H1 (cell line): ENCODE measurements at regions not wholly inside any gene's neighbourhood (a gene's known extent, or its start where the extent isn't known, plus 50 kb on each side); places are given as distances from the start of the nearest gene placed in this dataset.

Experiments used
- CTCF ChIA-PET: fragments of 300-600 bp; sonication (Branson Sonifier 250); formaldehyde crosslinking; loops from one replicate; lab custom pipeline; 2021; ENCODE audit not compliant: partially characterized antibody; lab: Charles Lee
- POLR2A ChIA-PET: fragments of 300-600 bp; sonication (Branson Sonifier 250); formaldehyde crosslinking; loops from one replicate; lab custom pipeline; 2021; ENCODE audit warnings: inconsistent platforms; ENCODE audit not compliant: partially characterized antibody; lab: Charles Lee
- DNase-seq, 2 experiments: peaks; one replicate each; pipeline versions ENCODE4 v3.0.0 to v3.0.0-alpha.2; 2010 to 2022; ENCODE audit warnings: low spot score in 2 of 2, low read depth in 1 of 2, mixed read lengths in 1 of 2
- FAIRE-seq: peaks from 2 replicates; lab custom pipeline; 2011; peaks lifted over from hg19 to GRCh38; lab: Jason Lieb, UNC
- H2AFZ ChIP-seq: 2 replicates; pipeline ENCODE4 v1.8.1; 2012; ENCODE audit warnings: low read length, inconsistent platforms
- H2AK5ac ChIP-seq: 2 replicates; pipeline ENCODE4 v1.6.1; 2013; ENCODE audit warnings: low read depth, low read length
- H2BK120ac ChIP-seq: replicated peaks from 2 replicates; pipeline ENCODE3; 2013; ENCODE audit warnings: low read depth, low read length, inconsistent platforms
- H2BK12ac ChIP-seq: 2 replicates; pipeline ENCODE4 v1.6.1; 2013; ENCODE audit warnings: low read depth, low read length
- H2BK15ac ChIP-seq: 2 replicates; pipeline ENCODE4 v1.6.1; 2013; ENCODE audit warnings: low read length
- H2BK20ac ChIP-seq: 2 replicates; pipeline ENCODE4 v1.6.1; 2013; ENCODE audit warnings: low read length
- H2BK5ac ChIP-seq: 2 replicates; pipeline ENCODE4 v1.6.1; 2013; ENCODE audit warnings: low read depth, low read length
- H3K14ac ChIP-seq: 2 replicates; pipeline ENCODE4 v1.6.1; 2013; ENCODE audit warnings: inconsistent platforms; ENCODE audit not compliant: insufficient read length
- H3K18ac ChIP-seq: 2 replicates; pipeline ENCODE4 v1.6.1; 2013; ENCODE audit warnings: low read length; ENCODE audit errors: extremely low read depth
- H3K23ac ChIP-seq: 2 replicates; pipeline ENCODE4 v1.6.1; 2013; ENCODE audit warnings: inconsistent platforms; ENCODE audit not compliant: insufficient read length
- H3K23me2 ChIP-seq: 2 replicates; pipeline ENCODE4 v1.6.1; 2013; ENCODE audit warnings: low read depth, low read length
- H3K27ac ChIP-seq: 2 replicates; pipeline ENCODE4 v1.6.1; 2011; ENCODE audit warnings: low read depth, low read length, inconsistent platforms
- H3K27me3 ChIP-seq, 4 experiments: replicated peaks in 1 of 4; 1 replicate in 1 of 4; 2 replicates in 3 of 4; pipeline versions ENCODE4 v1.6.1 to v1.8.1; 2011 to 2013; ENCODE audit warnings: low read length in 3 of 4, mild to moderate bottlenecking in 3 of 4, inconsistent platforms in 2 of 4, mixed read lengths in 2 of 4, moderate library complexity in 1 of 4; ENCODE audit not compliant: control insufficient read depth in 3 of 4, insufficient read depth in 3 of 4; ENCODE audit errors: extremely low read depth in 1 of 4
- H3K36me3 ChIP-seq, 4 experiments: 2 replicates each; pipeline versions ENCODE4 v1.6.1 to v1.8.1; 2011 to 2013; ENCODE audit warnings: mild to moderate bottlenecking in 4 of 4, low read length in 3 of 4, moderate library complexity in 2 of 4, control low read depth in 1 of 4, inconsistent platforms in 1 of 4; ENCODE audit not compliant: insufficient read depth in 4 of 4, control insufficient read depth in 2 of 4
- H3K4ac ChIP-seq: replicated peaks from 2 replicates; pipeline ENCODE3; 2013; ENCODE audit warnings: low read length, low read depth, mixed read lengths, inconsistent platforms; ENCODE audit not compliant: insufficient read length
- H3K4me1 ChIP-seq, 4 experiments: replicated peaks in 1 of 4; 1 replicate in 1 of 4; 2 replicates in 3 of 4; pipeline versions ENCODE4 v1.6.1 to v1.8.1; 2011 to 2013; ENCODE audit warnings: low read length in 3 of 4, inconsistent platforms in 2 of 4, mixed read lengths in 1 of 4; ENCODE audit not compliant: insufficient read depth in 4 of 4, control insufficient read depth in 3 of 4
- H3K4me2 ChIP-seq, 2 experiments: 2 replicates each; pipeline versions ENCODE4 v1.6.1 to v1.8.1; 2011 to 2013; ENCODE audit warnings: low read depth in 2 of 2, low read length in 2 of 2, control low read depth in 1 of 2, inconsistent platforms in 1 of 2, mild to moderate bottlenecking in 1 of 2; ENCODE audit not compliant: insufficient read depth in 1 of 2
- H3K4me3 ChIP-seq, 4 experiments: fragments of 200-600, 300-600 bp in 1 of 4; sonication (generic), shearing (Covaris generic), sonication (Bioruptor Twin) in 1 of 4; 2 replicates each; pipeline versions ENCODE4 v1.5.1 to v1.8.1; 2011 to 2016; ENCODE audit warnings: low read length in 4 of 4, low read depth in 3 of 4, control low read depth in 2 of 4, inconsistent platforms in 2 of 4, mild to moderate bottlenecking in 2 of 4, mixed read lengths in 1 of 4, moderate library complexity in 1 of 4; ENCODE audit not compliant: insufficient read depth in 2 of 4; ENCODE audit errors: extremely low read depth in 1 of 4
- H3K56ac ChIP-seq: replicated peaks from 2 replicates; pipeline ENCODE3; 2013; ENCODE audit warnings: low read depth, mild to moderate bottlenecking, mixed read lengths, low read length, inconsistent platforms; ENCODE audit not compliant: insufficient read length
- H3K79me1 ChIP-seq: 2 replicates; pipeline ENCODE4 v1.6.1; 2013; ENCODE audit warnings: low read depth, low read length, control low read depth
- H3K79me2 ChIP-seq, 2 experiments: 2 replicates each; pipeline versions ENCODE4 v1.6.1 to v1.8.1; 2012 to 2013; ENCODE audit warnings: low read length in 2 of 2, mild to moderate bottlenecking in 2 of 2, inconsistent platforms in 1 of 2; ENCODE audit not compliant: insufficient read depth in 2 of 2, control insufficient read depth in 1 of 2
- H3K9ac ChIP-seq, 4 experiments: replicated peaks in 1 of 4; 1 replicate in 1 of 4; 2 replicates in 3 of 4; pipeline versions ENCODE4 v1.6.1 to v1.8.1; 2011 to 2013; ENCODE audit warnings: low read depth in 3 of 4, low read length in 3 of 4, control low read depth in 2 of 4, mild to moderate bottlenecking in 2 of 4, moderate library complexity in 2 of 4, inconsistent platforms in 1 of 4; ENCODE audit errors: extremely low read depth in 1 of 4
- H3K9me3 ChIP-seq, 2 experiments: 2 replicates each; pipeline versions ENCODE4 v1.6.1 to v1.8.1; 2012 to 2013; ENCODE audit warnings: mild to moderate bottlenecking in 2 of 2, moderate library complexity in 2 of 2, control low read depth in 1 of 2, inconsistent platforms in 1 of 2, low read depth in 1 of 2, low read length in 1 of 2, mixed read lengths in 1 of 2; ENCODE audit not compliant: insufficient read depth in 2 of 2
- H4K20me1 ChIP-seq, 2 experiments: replicated peaks in 1 of 2; 2 replicates each; pipeline versions ENCODE3 to v1.8.1; 2011 to 2013; ENCODE audit warnings: inconsistent platforms in 2 of 2, low read length in 2 of 2, mild to moderate bottlenecking in 1 of 2; ENCODE audit not compliant: insufficient read depth in 2 of 2, control insufficient read depth in 1 of 2
- H4K5ac ChIP-seq: 2 replicates; pipeline ENCODE4 v1.6.1; 2013; ENCODE audit warnings: low read length, low read depth, mixed read lengths, inconsistent platforms; ENCODE audit not compliant: insufficient read length
- H4K8ac ChIP-seq: 2 replicates; pipeline ENCODE4 v1.8.0; 2013; ENCODE audit warnings: mild to moderate bottlenecking, moderate library complexity, low read length, inconsistent platforms; ENCODE audit not compliant: insufficient read depth; ENCODE audit errors: extremely low read depth
- H4K91ac ChIP-seq: replicated peaks from 2 replicates; pipeline ENCODE3; 2013; ENCODE audit warnings: low read length, mixed read lengths, inconsistent platforms; ENCODE audit not compliant: insufficient read length
- WGBS, 2 experiments: shearing (Covaris generic) in 1 of 2; methylation state at CpG; one replicate each; pipeline versions ENCODE4 v1.1.6 to v1.1.7; 2013 to 2015; ENCODE audit warnings: low lambda C conversion rate in 2 of 2, mixed read lengths in 2 of 2, inconsistent platforms in 1 of 2, low coverage in 1 of 2, missing lambda C conversion rate in 1 of 2; ENCODE audit not compliant: insufficient replicate concordance in 2 of 2, insufficient coverage in 1 of 2, insufficient read length in 1 of 2; ENCODE audit errors: extremely low coverage in 1 of 2, missing lambda C conversion rate in 1 of 2; 5-methylcytosine and 5-hydroxymethylcytosine counted together

- H3K9ac ChIP-seq = no peak overlapping the region
- H3K9me3 ChIP-seq = no peaks in the 10 kb centered on the region
- peak overlapping the region in 1 of 2 experiments; percentile 70; a peak in 3 of 4 replicates for H3K4me2 ChIP-seq
These were observed 67.0 kb upstream of the BEGAIN start for GRCh38 chr14:100654025-100654813.

More at GRCh38 chr14:100654025-100654813, 67.0 kb upstream of the BEGAIN start:
- H4K20me1 ChIP-seq = no peaks in the 10 kb centered on the region
- peak overlapping the region; percentile 12 to 51 (median 24); a peak in 6 of 8 replicates for H3K4me3 ChIP-seq
- H2BK5ac ChIP-seq = no peak overlapping the region
- H2BK15ac ChIP-seq = no peak overlapping the region
- no peaks in the 10 kb centered on the region for H3K79me1 ChIP-seq
- H3K4ac ChIP-seq = no peak overlapping the region
- no peak overlapping the region for H2BK120ac ChIP-seq
- H3K56ac ChIP-seq = no peak overlapping the region
- no peak overlapping the region for H3K23ac ChIP-seq
- H3K79me2 ChIP-seq = no peaks in the 10 kb centered on the region
- no peak overlapping the region; the same call in 1 of the 2 replicates for H4K8ac ChIP-seq
- no peak overlapping the region for H2BK12ac ChIP-seq
- H4K91ac ChIP-seq = no peak overlapping the region
- no peak overlapping the region; the same call in 1 of the 2 replicates for H3K18ac ChIP-seq
- H3K4me1 ChIP-seq = peaks cover 0 to 17% (median 7%) of the 10 kb centered on the region in 4 experiments; a peak in 5 of 7 replicates
- 50% methylated on average over 19 of the region's 21 CpGs; no CpG with 5 or more reads in 1 of the 2 experiments for WGBS, 2 experiments
- H3K36me3 ChIP-seq = no peaks in the 10 kb centered on the region
- no peaks in the 10 kb centered on the region for H3K23me2 ChIP-seq
- ChIA-PET CTCF (interaction anchor here (0.8 to 9.5 kb wide), 44 partner anchors 10 to 629 kb away, joined by 3 to 109 read pairs (median 6); no protein-coding TSS in a partner anchor), POLR2A (no interaction called here)
- DNase-seq (no peak), FAIRE-seq (no peak)
- no peak overlapping the region for H2AFZ ChIP-seq
- no peak overlapping the region for H4K5ac ChIP-seq
- peaks cover 0 to 8% (median 1%) of the 10 kb centered on the region in 4 experiments; a peak in 2 of 7 replicates for H3K27me3 ChIP-seq
- no peak overlapping the region for H2BK20ac ChIP-seq
- no peak overlapping the region for H2AK5ac ChIP-seq
- no peak overlapping the region for H3K14ac ChIP-seq
- no peak overlapping the region for H3K27ac ChIP-seq
